ENCODE measurements at regions not wholly inside any gene's neighbourhood (a gene's known extent, or its start where the extent isn't known, plus 50 kb on each side); places are given as distances from the start of the nearest gene placed in this dataset.
"Not testable (repeated sequence)": the region's sequence is repeated elsewhere in the genome, so short reads cannot be mapped to it uniquely, and the experiment has no call there.

GRCh38 chr13:50290186-50290585 is 274.9 kb downstream of the KCNRG start:
- no peaks in the 10 kb centered on the region for H3K9me3 ChIP-seq (ENCODE audit: control insufficient read depth, low read length)
- DNase-seq (no peak), ATAC-seq (ENCODE audit: low FRiP score) (no peak)
- no peak overlapping the region for H3K27ac ChIP-seq (ENCODE audit: low read depth in 1 of 2, low read length in 2 of 2)
- 43 to 95% methylated on average over 1 of the region's 1 CpG for WGBS, 2 donors
- no peaks in the 10 kb centered on the region for H3K27me3 ChIP-seq (ENCODE audit: control insufficient read depth in 1 of 2, insufficient read depth in 2 of 2, low read length in 1 of 2)
- no peaks in the 10 kb centered on the region for H3K36me3 ChIP-seq (ENCODE audit: control insufficient read depth in 1 of 2, insufficient read depth in 2 of 2, low read length in 1 of 2)
- no peaks in the 10 kb centered on the region for H3K4me1 ChIP-seq (ENCODE audit: control insufficient read depth in 1 of 2, insufficient read depth in 2 of 2, low read length in 2 of 2)
- no peak overlapping the region for H3K4me3 ChIP-seq (ENCODE audit: low read length in 2 of 2)
- intact Hi-C loops (cut with DNase I) = no loop called here

GRCh38 chr13:50291611-50292010 is 276.4 kb downstream of the KCNRG start:
- 79 to 86% methylated on average over 2 of the region's 2 CpGs for WGBS, 2 donors
- no peak for DNase-seq
- no peaks in the 10 kb centered on the region for H3K9me3 ChIP-seq (ENCODE audit: control insufficient read depth, low read length)

GRCh38 chr13:50292081-50292480 is 276.8 kb downstream of the KCNRG start:
- WGBS, 2 donors = 89 to 96% methylated on average over 1 of the region's 1 CpG
- DNase-seq (no peak), ATAC-seq (ENCODE audit: low FRiP score) (no peak)
- H3K9me3 ChIP-seq (ENCODE audit: control insufficient read depth, low read length) = no peaks in the 10 kb centered on the region
- intact Hi-C loops (cut with DNase I) = no loop called here
- no peaks in the 10 kb centered on the region for H3K36me3 ChIP-seq (ENCODE audit: control insufficient read depth in 1 of 2, insufficient read depth in 2 of 2, low read length in 1 of 2)
- no peak overlapping the region for H3K27ac ChIP-seq (ENCODE audit: low read depth in 1 of 2, low read length in 2 of 2)
- H3K27me3 ChIP-seq (ENCODE audit: control insufficient read depth in 1 of 2, insufficient read depth in 2 of 2, low read length in 1 of 2) = no peaks in the 10 kb centered on the region
- H3K4me1 ChIP-seq (ENCODE audit: control insufficient read depth in 1 of 2, insufficient read depth in 2 of 2, low read length in 2 of 2) = no peaks in the 10 kb centered on the region
- no peak overlapping the region for H3K4me3 ChIP-seq (ENCODE audit: low read length in 2 of 2)

More at GRCh38 chr13:50291611-50292010, 276.4 kb downstream of the KCNRG start:
- H3K4me3 ChIP-seq (ENCODE audit: low read length in 2 of 2) = no peak overlapping the region
- H3K27me3 ChIP-seq (ENCODE audit: control insufficient read depth in 1 of 2, insufficient read depth in 2 of 2, low read length in 1 of 2) = no peaks in the 10 kb centered on the region
- no peaks in the 10 kb centered on the region for H3K36me3 ChIP-seq (ENCODE audit: control insufficient read depth in 1 of 2, insufficient read depth in 2 of 2, low read length in 1 of 2)
- no peak overlapping the region for H3K27ac ChIP-seq (ENCODE audit: low read depth in 1 of 2, low read length in 2 of 2)
- ATAC-seq (ENCODE audit: low FRiP score) = no peak
- no peaks in the 10 kb centered on the region for H3K4me1 ChIP-seq (ENCODE audit: control insufficient read depth in 1 of 2, insufficient read depth in 2 of 2, low read length in 2 of 2)
- intact Hi-C loops (cut with DNase I) = no loop called here

GRCh38 chr13:50294425-50294824 is 279.2 kb downstream of the KCNRG start:
- ATAC-seq (ENCODE audit: low FRiP score); H3K27me3 ChIP-seq (ENCODE audit: control insufficient read depth in 1 of 2, insufficient read depth in 2 of 2, low read length in 1 of 2); H3K36me3 ChIP-seq (ENCODE audit: control insufficient read depth in 1 of 2, insufficient read depth in 2 of 2, low read length in 1 of 2); H3K9me3 ChIP-seq (ENCODE audit: control insufficient read depth, low read length); H3K4me3 ChIP-seq (ENCODE audit: low read length in 2 of 2); intact Hi-C loops (cut with DNase I); H3K4me1 ChIP-seq (ENCODE audit: control insufficient read depth in 1 of 2, insufficient read depth in 2 of 2, low read length in 2 of 2); H3K27ac ChIP-seq (ENCODE audit: low read depth in 1 of 2, low read length in 2 of 2); DNase-seq: not testable (repeated sequence)
- WGBS, 2 donors = 63 to 83% methylated on average over 4 of the region's 4 CpGs

GRCh38 chr13:50299546-50300249 is 284.5 kb downstream of the KCNRG start:
- DNase-seq = no peak
- no peak for ATAC-seq (ENCODE audit: low FRiP score)
- intact Hi-C loops (cut with DNase I) = no loop called here
- H3K36me3 ChIP-seq (ENCODE audit: control insufficient read depth in 1 of 2, insufficient read depth in 2 of 2, low read length in 1 of 2) = no peaks in the 10 kb centered on the region
- H3K27me3 ChIP-seq (ENCODE audit: control insufficient read depth in 1 of 2, insufficient read depth in 2 of 2, low read length in 1 of 2) = no peaks in the 10 kb centered on the region
- H3K4me3 ChIP-seq (ENCODE audit: low read length in 2 of 2) = no peak overlapping the region
- H3K27ac ChIP-seq (ENCODE audit: low read depth in 1 of 2, low read length in 2 of 2) = no peak overlapping the region
- WGBS, 2 donors = 52 to 55% methylated on average over 3 of the region's 3 CpGs
- no peaks in the 10 kb centered on the region for H3K4me1 ChIP-seq (ENCODE audit: control insufficient read depth in 1 of 2, insufficient read depth in 2 of 2, low read length in 2 of 2)
- no peaks in the 10 kb centered on the region for H3K9me3 ChIP-seq (ENCODE audit: control insufficient read depth, low read length)

GRCh38 chr13:50303963-50304721 is 288.9 kb downstream of the KCNRG start:
- DNase-seq (no peak), ATAC-seq (ENCODE audit: low FRiP score) (no peak)
- H3K4me3 ChIP-seq (ENCODE audit: low read length in 2 of 2) = no peak overlapping the region
- no peaks in the 10 kb centered on the region for H3K27me3 ChIP-seq (ENCODE audit: control insufficient read depth in 1 of 2, insufficient read depth in 2 of 2, low read length in 1 of 2)
- no peaks in the 10 kb centered on the region for H3K4me1 ChIP-seq (ENCODE audit: control insufficient read depth in 1 of 2, insufficient read depth in 2 of 2, low read length in 2 of 2)
- H3K36me3 ChIP-seq (ENCODE audit: control insufficient read depth in 1 of 2, insufficient read depth in 2 of 2, low read length in 1 of 2) = no peaks in the 10 kb centered on the region
- intact Hi-C loops (cut with DNase I) = no loop called here
- 86 to 92% methylated on average over 5 of the region's 5 CpGs for WGBS, 2 donors
- no peak overlapping the region for H3K27ac ChIP-seq (ENCODE audit: low read depth in 1 of 2, low read length in 2 of 2)
- H3K9me3 ChIP-seq (ENCODE audit: control insufficient read depth, low read length) = no peaks in the 10 kb centered on the region

- Histone ChIP-seq H3K9me3 (ENCODE audit: control insufficient read depth, low read length) (no peaks in the 10 kb centered on the region), H3K27me3 (ENCODE audit: control insufficient read depth in 1 of 2, insufficient read depth in 2 of 2, low read length in 1 of 2) (no peaks in the 10 kb centered on the region), H3K27ac (ENCODE audit: low read depth in 1 of 2, low read length in 2 of 2) (no peak overlapping the region), H3K36me3 (ENCODE audit: control insufficient read depth in 1 of 2, insufficient read depth in 2 of 2, low read length in 1 of 2) (no peaks in the 10 kb centered on the region), H3K4me1 (ENCODE audit: control insufficient read depth in 1 of 2, insufficient read depth in 2 of 2, low read length in 2 of 2) (no peaks in the 10 kb centered on the region), H3K4me3 (ENCODE audit: low read length in 2 of 2) (no peak overlapping the region)
- intact Hi-C loops (cut with DNase I) = no loop called here
- no peak for DNase-seq
- ATAC-seq (ENCODE audit: low FRiP score) = no peak
- WGBS, 2 donors = 91 to 92% methylated on average over 4 of the region's 4 CpGs
Observed at GRCh38 chr13:50306156-50306555, 290.9 kb downstream of the KCNRG start.

GRCh38 chr13:50309318-50309717 is 294.1 kb downstream of the KCNRG start:
- intact Hi-C loops (cut with DNase I) = no loop called here
- no peaks in the 10 kb centered on the region for H3K9me3 ChIP-seq (ENCODE audit: control insufficient read depth, low read length)
- no peaks in the 10 kb centered on the region for H3K4me1 ChIP-seq (ENCODE audit: control insufficient read depth in 1 of 2, insufficient read depth in 2 of 2, low read length in 2 of 2)
- H3K27me3 ChIP-seq (ENCODE audit: control insufficient read depth in 1 of 2, insufficient read depth in 2 of 2, low read length in 1 of 2) = no peaks in the 10 kb centered on the region
- H3K36me3 ChIP-seq (ENCODE audit: control insufficient read depth in 1 of 2, insufficient read depth in 2 of 2, low read length in 1 of 2) = no peaks in the 10 kb centered on the region
- no peak overlapping the region for H3K27ac ChIP-seq (ENCODE audit: low read depth in 1 of 2, low read length in 2 of 2)
- ATAC-seq (ENCODE audit: low FRiP score) = no peak
- H3K4me3 ChIP-seq (ENCODE audit: low read length in 2 of 2) = no peak overlapping the region
- WGBS, 2 donors = 52 to 62% methylated on average over 2 of the region's 2 CpGs
- no peak for DNase-seq
